Esophagus (tissue), 2 donors: ENCODE measurements at regions not wholly inside any gene's neighbourhood (a gene's known extent, or its start where the extent isn't known, plus 50 kb on each side); places are given as distances from the start of the nearest gene placed in this dataset.
"Not testable (repeated sequence)": the region's sequence is repeated elsewhere in the genome, so short reads cannot be mapped to it uniquely, and the experiment has no call there.

Source experiments
- H3K27ac ChIP-seq, 2 donors: one replicate each; pipeline ENCODE4 v1.5.1; 2013; ENCODE audit warnings: low read depth in 2 of 2, mild to moderate bottlenecking in 2 of 2, inconsistent platforms in 1 of 2, low read length in 1 of 2, moderate library complexity in 1 of 2
- H3K27me3 ChIP-seq, 2 donors: one replicate each; pipeline ENCODE4 v1.6.1; 2013; ENCODE audit warnings: low read length in 2 of 2, control low read depth in 1 of 2, mild to moderate bottlenecking in 1 of 2; ENCODE audit not compliant: insufficient read depth in 2 of 2, control insufficient read depth in 1 of 2
- H3K36me3 ChIP-seq, 2 donors: one replicate each; pipeline ENCODE4 v1.6.1; 2013; ENCODE audit warnings: low read length in 1 of 2; ENCODE audit not compliant: control insufficient read depth in 2 of 2, insufficient read depth in 2 of 2
- H3K4me1 ChIP-seq, 2 donors: one replicate each; pipeline ENCODE4 v1.6.1; 2013; ENCODE audit warnings: low read length in 1 of 2; ENCODE audit not compliant: control insufficient read depth in 2 of 2, insufficient read depth in 2 of 2
- H3K4me3 ChIP-seq, 2 donors: one replicate each; pipeline ENCODE4 v1.5.1; 2013; ENCODE audit warnings: low read length in 2 of 2, mild to moderate bottlenecking in 2 of 2, low read depth in 1 of 2, moderate library complexity in 1 of 2
- H3K9me3 ChIP-seq, 2 donors: one replicate each; pipeline ENCODE4 v1.6.1; 2013; ENCODE audit warnings: mild to moderate bottlenecking in 2 of 2, low read depth in 1 of 2, low read length in 1 of 2, moderate library complexity in 1 of 2; ENCODE audit not compliant: control insufficient read depth in 2 of 2, insufficient read depth in 1 of 2
- WGBS, 2 donors: extraction: QIAGEN DNeasy Blood & Tissue Kit; methylation state at CpG; one replicate each; pipeline ENCODE4 v1.1.7; 2013; 5-methylcytosine and 5-hydroxymethylcytosine counted together
- donor health status: healthy with polysubstance abuse.
- donor health status: Bipolar disorder and iron deficiency.

DNA sequence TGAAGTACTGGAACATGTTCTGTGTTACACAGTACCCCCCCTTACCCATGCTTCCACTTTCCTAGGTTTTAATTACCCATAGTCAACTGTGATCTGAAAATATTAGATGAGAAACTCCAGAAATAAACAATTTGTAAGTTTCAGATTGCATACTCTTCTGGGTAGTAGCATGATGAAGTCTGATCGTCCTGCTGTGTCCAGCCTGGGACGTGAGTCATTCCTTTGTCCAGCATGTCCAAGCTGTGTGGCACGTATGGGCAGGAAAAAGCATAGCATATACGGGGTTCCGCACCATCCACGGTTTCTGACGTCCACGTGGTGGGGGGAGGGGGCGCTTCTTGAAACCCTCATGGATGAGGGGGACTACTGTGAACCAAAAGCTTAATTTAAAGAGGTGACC, 70.7 kb upstream of the CRYM start:
- not testable (repeated sequence) for H3K4me3 ChIP-seq, H3K9me3 ChIP-seq, H3K4me1 ChIP-seq, H3K27me3 ChIP-seq, H3K27ac ChIP-seq, H3K36me3 ChIP-seq
- 71 to 72% methylated on average over 9 of the region's 9 CpGs for WGBS, 2 donors

DNA sequence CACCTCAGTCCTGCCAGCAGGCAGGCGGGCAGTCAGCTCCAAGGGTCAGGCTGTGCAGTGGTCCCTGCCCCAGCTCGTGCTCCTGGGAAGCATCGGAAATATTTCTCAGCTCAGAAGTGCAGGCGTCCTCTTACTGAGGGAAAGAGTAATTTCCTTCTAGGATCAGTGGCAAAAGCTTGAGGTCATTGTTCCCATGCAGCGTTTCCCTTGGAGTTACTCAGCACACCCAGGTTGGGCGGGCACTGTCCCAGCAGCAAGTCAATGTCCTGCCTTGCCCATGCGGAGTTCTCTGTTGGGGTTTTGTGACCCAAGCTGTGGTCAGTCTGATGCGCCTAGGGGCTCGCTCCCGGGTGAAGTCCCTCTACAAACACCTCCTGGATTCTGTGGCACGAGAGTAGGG, 69.4 kb upstream of the CRYM start:
- not testable (repeated sequence) for H3K4me1 ChIP-seq, H3K36me3 ChIP-seq, H3K9me3 ChIP-seq, H3K27me3 ChIP-seq, H3K27ac ChIP-seq, H3K4me3 ChIP-seq
- WGBS, 2 donors: 85 to 88% methylated on average over 6 to 11 of the region's 11 CpGs

DNA sequence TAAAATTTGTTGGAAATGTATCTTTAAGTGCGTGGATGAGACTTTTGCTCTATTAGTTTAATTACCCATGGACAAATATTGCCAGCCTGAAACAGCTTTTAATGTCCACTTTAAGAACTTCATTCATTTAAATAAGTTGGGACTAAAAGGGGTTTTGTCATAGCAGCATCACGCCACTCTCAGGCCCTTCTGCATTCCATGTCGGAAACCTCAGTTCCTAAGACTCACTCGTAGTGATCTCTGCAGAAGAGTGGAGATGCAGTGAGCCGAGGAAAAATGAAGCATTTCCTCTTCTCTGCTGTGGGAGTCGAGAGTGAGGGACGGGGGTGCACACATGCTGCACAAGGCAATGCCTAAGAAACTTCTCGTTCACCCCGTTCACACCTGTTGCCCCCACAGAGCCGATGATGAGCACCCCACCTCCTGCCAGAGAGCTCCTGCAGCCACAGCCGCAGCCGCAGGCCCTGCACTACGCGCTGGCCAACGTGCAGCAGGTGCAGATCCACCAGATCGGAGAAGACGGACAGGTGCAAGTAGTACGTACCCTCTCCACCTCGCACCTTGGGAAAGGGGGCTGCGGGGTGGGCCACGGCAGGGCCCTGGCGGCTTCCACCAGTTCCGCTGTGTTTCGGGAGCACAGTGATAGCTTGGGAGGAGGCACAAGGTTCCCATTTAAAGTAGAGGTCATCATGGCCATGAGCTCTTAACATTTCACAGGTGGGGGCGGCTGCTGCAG, 68.8 kb upstream of the CRYM start:
- not testable (repeated sequence) for H3K27ac ChIP-seq, H3K4me3 ChIP-seq, H3K36me3 ChIP-seq, H3K4me1 ChIP-seq, H3K9me3 ChIP-seq, H3K27me3 ChIP-seq
- 87 to 90% methylated on average over 22 to 24 of the region's 25 CpGs for WGBS, 2 donors

DNA sequence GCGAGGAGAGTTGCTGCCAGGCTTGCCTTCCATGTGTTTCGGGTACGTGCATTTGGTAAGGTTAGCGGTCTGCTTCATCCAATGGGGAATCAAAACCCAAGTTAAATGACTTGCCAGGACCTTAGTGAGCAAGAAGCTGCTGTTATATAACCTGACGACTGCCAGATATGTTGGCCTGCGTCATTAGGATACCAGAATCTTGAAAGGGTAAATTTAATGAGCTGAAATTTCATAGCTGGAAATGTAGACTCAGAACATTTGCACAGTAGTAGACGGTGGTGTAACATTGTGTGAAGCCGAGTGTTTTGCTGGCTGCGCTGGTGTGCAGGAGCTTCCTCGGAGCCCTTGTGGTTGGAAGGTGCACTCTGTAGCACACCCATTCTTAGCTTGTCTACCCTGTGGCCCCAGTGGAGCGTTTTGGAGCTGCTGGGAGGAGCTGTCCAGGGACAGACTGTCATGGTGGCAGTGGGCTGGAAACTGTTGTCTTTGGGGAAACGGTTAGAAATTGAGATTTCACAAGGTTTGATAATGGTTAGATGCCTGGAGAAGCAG, 66.3 kb upstream of the CRYM start:
- H3K27ac ChIP-seq, H3K9me3 ChIP-seq, H3K4me3 ChIP-seq, H3K4me1 ChIP-seq, H3K27me3 ChIP-seq, H3K36me3 ChIP-seq: not testable (repeated sequence)
- 92 to 93% methylated on average over 11 to 12 of the region's 12 CpGs for WGBS, 2 donors

DNA sequence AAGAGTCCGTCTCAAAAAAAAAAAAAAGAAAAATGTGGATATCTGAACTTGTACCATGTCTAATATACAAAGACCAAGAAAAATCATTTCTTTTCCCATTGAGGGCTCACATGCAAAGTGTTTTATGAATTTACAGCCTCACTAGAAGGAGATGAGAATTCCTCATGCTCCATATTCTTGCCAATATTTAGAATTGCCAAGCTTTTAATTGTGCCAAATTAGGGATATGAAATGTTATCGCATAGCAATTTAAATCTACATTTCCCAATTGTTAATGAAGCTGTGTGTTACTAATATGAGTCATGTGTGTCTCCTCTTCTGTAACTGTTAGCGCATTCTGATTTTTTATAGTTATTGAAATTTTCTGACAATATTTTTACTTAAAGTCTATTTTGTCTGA, 63.0 kb upstream of the CRYM start:
- 92 to 93% methylated on average over 3 of the region's 3 CpGs for WGBS, 2 donors
- H3K9me3 ChIP-seq: no peaks in the 10 kb centered on the region
- no peak overlapping the region for H3K27ac ChIP-seq
- H3K27me3 ChIP-seq: no peaks in the 10 kb centered on the region
- H3K4me1 ChIP-seq: no peaks in the 10 kb centered on the region
- no peak overlapping the region for H3K4me3 ChIP-seq
- no peaks in the 10 kb centered on the region for H3K36me3 ChIP-seq

DNA sequence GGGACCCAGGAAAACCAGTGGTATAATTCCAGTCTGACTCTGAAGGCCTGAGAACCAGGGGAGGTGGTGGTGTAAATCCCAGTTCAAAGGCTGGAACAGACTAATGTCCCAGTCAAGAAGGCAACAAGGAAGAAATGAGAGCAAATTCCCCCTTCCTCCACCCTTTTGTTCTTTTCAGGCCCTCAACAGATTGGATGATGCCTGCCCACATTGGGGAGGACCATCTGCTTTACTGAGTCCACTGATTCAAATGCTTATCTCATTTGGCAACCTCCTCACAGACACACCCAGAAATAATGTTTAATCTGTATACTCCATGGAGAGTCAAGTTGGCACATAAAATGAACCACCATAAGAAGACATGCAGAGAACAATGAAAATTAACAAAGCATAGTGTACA, 61.9 kb upstream of the CRYM start:
- H3K36me3 ChIP-seq: no peaks in the 10 kb centered on the region
- no peak overlapping the region for H3K4me3 ChIP-seq
- no peaks in the 10 kb centered on the region for H3K4me1 ChIP-seq
- H3K27me3 ChIP-seq: no peaks in the 10 kb centered on the region
- H3K9me3 ChIP-seq: no peaks in the 10 kb centered on the region
- H3K27ac ChIP-seq: no peak overlapping the region

DNA sequence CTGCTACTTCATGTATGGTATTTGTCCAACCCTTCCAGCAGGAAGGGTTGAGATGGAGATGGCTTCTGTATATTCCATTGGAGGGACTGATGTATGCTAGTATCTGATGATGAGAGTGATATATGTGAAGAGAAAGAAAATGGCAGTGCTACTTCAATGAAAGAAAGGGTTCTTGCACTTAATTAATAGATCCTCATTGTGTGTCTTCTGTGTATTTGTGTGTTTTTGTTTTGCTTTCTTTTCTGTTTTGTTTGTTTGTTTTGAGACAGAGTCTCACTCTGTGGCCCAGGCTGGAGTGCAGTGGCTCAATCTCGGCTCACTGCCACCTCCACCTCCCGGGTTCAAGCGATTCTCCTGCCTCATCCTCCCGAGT, 61.2 kb upstream of the CRYM start:
- Histone ChIP-seq H3K27me3 (no peaks in the 10 kb centered on the region), H3K4me1 (no peaks in the 10 kb centered on the region)

DNA sequence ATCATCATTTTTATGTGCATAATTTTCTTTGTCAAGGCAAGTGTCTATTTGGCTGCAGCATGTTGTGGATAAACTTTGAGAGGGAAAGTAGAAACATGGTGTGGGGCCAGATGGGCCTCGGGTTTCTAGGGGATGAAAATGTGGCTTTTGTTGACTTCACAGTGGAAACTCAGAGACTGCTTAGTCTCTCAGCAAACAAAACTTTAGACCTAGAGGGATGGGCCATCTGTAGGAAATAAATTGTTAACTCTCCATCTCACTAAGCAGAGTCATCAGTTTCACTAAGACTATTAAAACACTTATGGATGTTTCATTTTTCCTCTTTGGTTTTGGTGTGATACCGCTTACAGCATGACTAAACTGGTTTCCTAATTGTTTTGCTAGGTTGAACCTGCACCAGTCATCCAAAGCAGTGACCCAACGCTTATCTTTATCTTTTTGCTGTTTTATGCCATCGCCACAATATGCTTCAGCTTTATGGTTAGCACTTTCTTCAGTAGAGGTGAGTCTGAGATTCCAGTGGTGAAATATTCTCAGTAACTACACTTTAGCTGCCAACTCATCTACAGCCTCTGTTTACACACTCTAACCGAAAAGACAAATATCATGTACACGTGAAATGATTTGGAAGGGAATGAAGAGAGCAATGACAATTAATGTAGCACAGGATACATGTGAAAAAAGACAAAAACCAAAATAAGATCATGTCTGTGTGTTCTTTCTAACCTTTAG, 60.6 kb upstream of the CRYM start:
- Histone ChIP-seq H3K4me3 (no peak overlapping the region), H3K36me3 (no peaks in the 10 kb centered on the region), H3K27me3 (no peaks in the 10 kb centered on the region), H3K4me1 (no peaks in the 10 kb centered on the region), H3K9me3 (no peaks in the 10 kb centered on the region), H3K27ac (no peak overlapping the region)
- WGBS, 2 donors: 85 to 88% methylated on average over 6 of the region's 6 CpGs

More for the DNA sequence above, 61.2 kb upstream of the CRYM start:
- WGBS, 2 donors: 84 to 88% methylated on average over 4 of the region's 4 CpGs
- Histone ChIP-seq H3K9me3 (no peaks in the 10 kb centered on the region), H3K4me3 (no peak overlapping the region), H3K36me3 (no peaks in the 10 kb centered on the region), H3K27ac (no peak overlapping the region)

DNA sequence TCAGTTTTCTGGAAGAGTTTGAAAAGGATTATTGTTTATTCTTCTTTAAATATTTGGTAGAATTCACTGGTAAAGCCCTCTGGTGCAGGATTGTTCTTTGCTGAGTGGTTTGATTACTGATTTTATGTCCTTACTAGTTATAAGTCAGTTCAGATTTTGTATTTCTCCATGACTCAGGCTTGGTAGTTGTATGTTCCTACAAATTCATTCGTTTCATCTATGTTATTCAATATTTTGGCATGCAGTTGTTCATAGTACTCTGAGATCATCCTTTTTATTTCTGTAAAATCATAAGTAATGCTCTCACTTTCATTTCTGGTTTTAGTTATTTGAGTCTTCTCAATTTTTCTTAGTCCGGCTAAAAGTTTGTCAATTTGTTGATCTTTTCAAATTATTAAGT, 58.1 kb upstream of the CRYM start:
- no peaks in the 10 kb centered on the region for H3K9me3 ChIP-seq
- H3K27ac ChIP-seq: no peak overlapping the region
- no peaks in the 10 kb centered on the region for H3K27me3 ChIP-seq
- WGBS, 2 donors: 79 to 90% methylated on average over 2 of the region's 2 CpGs
- no peaks in the 10 kb centered on the region for H3K36me3 ChIP-seq
- H3K4me3 ChIP-seq: no peak overlapping the region
- H3K4me1 ChIP-seq: no peaks in the 10 kb centered on the region
